KMS-11 (cell line): ENCODE measurements at regions not wholly inside any gene's neighbourhood (a gene's known extent, or its start where the extent isn't known, plus 50 kb on each side); places are given as distances from the start of the nearest gene placed in this dataset.
"Not testable (repeated sequence)": the region's sequence is repeated elsewhere in the genome, so short reads cannot be mapped to it uniquely, and the experiment has no call there.

Experiments
- H2AFZ ChIP-seq: fragments of 200-600 bp; sonication (generic); 2 replicates; pipeline ENCODE4 v1.6.1; 2016; ENCODE audit warnings: antibody characterized with exemption, mixed run types, low read depth
- H3K27ac ChIP-seq: fragments of 200-600 bp; sonication (generic); 2 replicates; pipeline ENCODE4 v1.6.1; 2016; ENCODE audit warnings: mild to moderate bottlenecking, mixed run types
- H3K27me3 ChIP-seq: fragments of 200-600 bp; sonication (generic); 2 replicates; pipeline ENCODE4 v1.6.1; 2017; ENCODE audit warnings: mild to moderate bottlenecking, low read depth, mixed run types, moderate library complexity; ENCODE audit not compliant: insufficient read depth
- H3K36me3 ChIP-seq: fragments of 200-600 bp; sonication (generic); 2 replicates; pipeline ENCODE4 v1.6.1; 2017; ENCODE audit warnings: mild to moderate bottlenecking, mixed run types; ENCODE audit not compliant: insufficient read depth
- H3K4me1 ChIP-seq: fragments of 200-600 bp; sonication (generic); 2 replicates; pipeline ENCODE4 v1.6.1; 2016; ENCODE audit warnings: mild to moderate bottlenecking, low read depth, mixed run types; ENCODE audit not compliant: poor library complexity, severe bottlenecking
- H3K4me2 ChIP-seq: fragments of 200-600 bp; sonication (generic); 2 replicates; pipeline ENCODE4 v1.7.0; 2016; ENCODE audit warnings: mild to moderate bottlenecking, mixed run types
- H3K4me3 ChIP-seq: fragments of 200-600 bp; sonication (generic); IDR thresholded peaks from 2 replicates; pipeline ENCODE4 v1.6.1; 2017; ENCODE audit warnings: low read depth, low read length, mixed read lengths; ENCODE audit not compliant: insufficient read depth
- H3K79me2 ChIP-seq: fragments of 200-600 bp; sonication (generic); 2 replicates; pipeline ENCODE4 v1.6.1; 2016; ENCODE audit warnings: low read depth, mixed run types; ENCODE audit not compliant: insufficient read depth
- H3K9ac ChIP-seq: fragments of 200-600 bp; sonication (generic); 2 replicates; pipeline ENCODE4 v1.6.1; 2016; ENCODE audit warnings: mild to moderate bottlenecking, mixed run types
- H4K20me1 ChIP-seq: fragments of 200-600 bp; sonication (generic); 2 replicates; pipeline ENCODE4 v1.6.1; 2016; ENCODE audit warnings: mild to moderate bottlenecking, mixed run types; ENCODE audit not compliant: insufficient read depth
- TF ChIP-seq, protein P1 (sequence below): fragments of 200-600 bp; sonication (generic); conservative IDR thresholded peaks from 2 replicates; pipeline ENCODE4 v1.6.1; 2017; ENCODE audit warnings: low read depth, mild to moderate bottlenecking, antibody characterized with exemption, low read length, moderate library complexity, mixed read lengths

GRCh38 chr1:96522927-96523326 lies 198.7 kb upstream of the PTBP2 start:
- Histone ChIP-seq H2AFZ (no peak overlapping the region), H3K79me2 (no peaks in the 10 kb centered on the region), H3K9ac (no peak overlapping the region), H4K20me1 (no peaks in the 10 kb centered on the region), H3K4me3 (no peak overlapping the region), H3K27me3 (no peaks in the 10 kb centered on the region), H3K4me2 (no peak overlapping the region), H3K27ac (no peak overlapping the region), H3K4me1 (no peaks in the 10 kb centered on the region), H3K36me3 (no peaks in the 10 kb centered on the region)
- TF ChIP-seq, protein P1, sequence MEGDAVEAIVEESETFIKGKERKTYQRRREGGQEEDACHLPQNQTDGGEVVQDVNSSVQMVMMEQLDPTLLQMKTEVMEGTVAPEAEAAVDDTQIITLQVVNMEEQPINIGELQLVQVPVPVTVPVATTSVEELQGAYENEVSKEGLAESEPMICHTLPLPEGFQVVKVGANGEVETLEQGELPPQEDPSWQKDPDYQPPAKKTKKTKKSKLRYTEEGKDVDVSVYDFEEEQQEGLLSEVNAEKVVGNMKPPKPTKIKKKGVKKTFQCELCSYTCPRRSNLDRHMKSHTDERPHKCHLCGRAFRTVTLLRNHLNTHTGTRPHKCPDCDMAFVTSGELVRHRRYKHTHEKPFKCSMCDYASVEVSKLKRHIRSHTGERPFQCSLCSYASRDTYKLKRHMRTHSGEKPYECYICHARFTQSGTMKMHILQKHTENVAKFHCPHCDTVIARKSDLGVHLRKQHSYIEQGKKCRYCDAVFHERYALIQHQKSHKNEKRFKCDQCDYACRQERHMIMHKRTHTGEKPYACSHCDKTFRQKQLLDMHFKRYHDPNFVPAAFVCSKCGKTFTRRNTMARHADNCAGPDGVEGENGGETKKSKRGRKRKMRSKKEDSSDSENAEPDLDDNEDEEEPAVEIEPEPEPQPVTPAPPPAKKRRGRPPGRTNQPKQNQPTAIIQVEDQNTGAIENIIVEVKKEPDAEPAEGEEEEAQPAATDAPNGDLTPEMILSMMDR, result no peak

- no peak overlapping the region for H2AFZ ChIP-seq
- H3K27me3 ChIP-seq, result no peaks in the 10 kb centered on the region
- no peaks in the 10 kb centered on the region for H3K36me3 ChIP-seq
- H3K4me3 ChIP-seq, result no peak overlapping the region
- H3K9ac ChIP-seq, result no peak overlapping the region
- H3K4me2 ChIP-seq, result no peak overlapping the region
- no peaks in the 10 kb centered on the region for H3K79me2 ChIP-seq
- no peaks in the 10 kb centered on the region for H4K20me1 ChIP-seq
- H3K27ac ChIP-seq, result no peak overlapping the region
- TF ChIP-seq, protein P1, result no peak
- no peaks in the 10 kb centered on the region for H3K4me1 ChIP-seq
Observed at GRCh38 chr1:96524100-96524499, 197.5 kb upstream of the PTBP2 start.

- TF ChIP-seq, protein P1, result no peak
- no peaks in the 10 kb centered on the region for H3K4me1 ChIP-seq
- no peaks in the 10 kb centered on the region for H4K20me1 ChIP-seq
- H3K27ac ChIP-seq, result no peak overlapping the region
- H3K79me2 ChIP-seq, result no peaks in the 10 kb centered on the region
- H2AFZ ChIP-seq, result no peak overlapping the region
- no peak overlapping the region for H3K9ac ChIP-seq
- no peak overlapping the region for H3K4me2 ChIP-seq
- H3K27me3 ChIP-seq, result no peaks in the 10 kb centered on the region
- no peaks in the 10 kb centered on the region for H3K36me3 ChIP-seq
- no peak overlapping the region for H3K4me3 ChIP-seq
Observed at GRCh38 chr1:96525657-96526557, 195.7 kb upstream of the PTBP2 start.

GRCh38 chr1:96528672-96529071 lies 192.9 kb upstream of the PTBP2 start:
- H3K4me2 ChIP-seq, H3K27ac ChIP-seq, H3K4me1 ChIP-seq, H2AFZ ChIP-seq, H3K4me3 ChIP-seq, H3K79me2 ChIP-seq, H3K36me3 ChIP-seq, H3K9ac ChIP-seq, H4K20me1 ChIP-seq, H3K27me3 ChIP-seq: not testable (repeated sequence)

DNA sequence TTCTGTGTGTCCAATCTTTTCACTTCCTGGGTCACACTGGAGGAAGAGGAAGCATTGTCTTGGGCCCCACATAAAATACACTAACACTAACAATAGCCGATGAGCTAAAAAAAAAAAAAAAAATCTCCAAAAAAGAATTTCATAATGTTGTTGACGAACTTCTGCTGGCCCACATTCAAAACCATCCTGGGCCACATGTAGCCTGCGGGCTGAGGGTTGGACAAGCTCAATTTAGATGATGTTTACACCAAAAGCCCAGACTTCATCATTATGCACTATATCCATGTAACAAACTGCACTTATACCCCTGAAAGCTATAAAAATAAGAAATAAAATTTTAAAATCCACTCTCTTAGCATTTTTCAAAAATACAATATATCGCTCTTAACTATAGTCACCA lies 187.8 kb upstream of the PTBP2 start:
- no peak overlapping the region for H3K4me2 ChIP-seq
- H3K4me1 ChIP-seq, result no peaks in the 10 kb centered on the region
- H3K27ac ChIP-seq, result no peak overlapping the region
- H3K36me3 ChIP-seq, result no peaks in the 10 kb centered on the region
- H3K4me3 ChIP-seq, result no peak overlapping the region
- H4K20me1 ChIP-seq, result no peaks in the 10 kb centered on the region
- no peak overlapping the region for H2AFZ ChIP-seq
- H3K79me2 ChIP-seq, result no peaks in the 10 kb centered on the region
- TF ChIP-seq, protein P1, result no peak
- H3K27me3 ChIP-seq, result no peaks in the 10 kb centered on the region
- H3K9ac ChIP-seq, result no peak overlapping the region
